K562 (cell line): ENCODE measurements at regions not wholly inside any gene's neighbourhood (a gene's known extent, or its start where the extent isn't known, plus 50 kb on each side); places are given as distances from the start of the nearest gene placed in this dataset.

ENCODE experiments used
- ATAC-seq: fragments of 200-7000 bp; cut with Tn5 transposase; 3 replicates; pipeline ENCODE4 v1.9.1; 2020; ENCODE audit warnings: moderate library complexity
- BruUV-seq: library from RNA; stranded (reverse); fragments of 400-500 nt; replicated peaks from 2 replicates; lab custom pipeline; 2021; lab: Mats Ljungman, UMichigan
- CTCF ChIA-PET: fragments of 300-600 bp; formaldehyde crosslinking; extraction: SDS; loops from one replicate; lab custom pipeline; 2021; ENCODE audit warnings: low intra/inter-chr PET ratio; lab: Yijun Ruan, JAX
- POLR2A ChIA-PET: fragments of 300-600, 350-650 bp; sonication (Branson Sonifier 250); formaldehyde crosslinking; extraction: SDS; loops from one replicate; lab custom pipeline; 2021; ENCODE audit warnings: antibody characterized with exemption, inconsistent platforms; lab: Yijun Ruan, JAX
- DNase-seq, 4 experiments: peaks; one replicate each; pipeline versions ENCODE4 v3.0.0 to v3.0.0-alpha.2; 2011 to 2018; ENCODE audit warnings: low spot score in 3 of 4, mixed read lengths in 3 of 4; ENCODE audit errors: extremely low read depth in 1 of 4
- FAIRE-seq: peaks from 2 replicates; lab custom pipeline; 2011; peaks lifted over from hg19 to GRCh38; lab: Jason Lieb, UNC
- H2AFZ ChIP-seq: 2 replicates; pipeline ENCODE4 v1.6.0; 2011; ENCODE audit warnings: low read depth, low read length, control low read depth, inconsistent platforms
- H3K27ac ChIP-seq: fragments of 200-600 bp; 3 replicates; pipeline ENCODE4 v1.8.0; 2011; ENCODE audit warnings: low read depth, mild to moderate bottlenecking, control low read depth, inconsistent platforms, low read length, moderate library complexity, mixed read lengths; ENCODE audit errors: extremely low read depth
- H3K27me3 ChIP-seq, 2 experiments: fragments of 300-600 bp in 1 of 2; 2 replicates in 1 of 2; 3 replicates in 1 of 2; pipeline versions ENCODE4 v1.6.0 to v1.8.0; 2011; ENCODE audit warnings: inconsistent platforms in 2 of 2, low read length in 2 of 2, mild to moderate bottlenecking in 1 of 2, mixed read lengths in 1 of 2, moderate library complexity in 1 of 2; ENCODE audit not compliant: control insufficient read depth in 2 of 2, insufficient read depth in 2 of 2
- H3K36me3 ChIP-seq: fragments of 300-600 bp; 3 replicates; pipeline ENCODE4 v1.8.0; 2011; ENCODE audit warnings: mild to moderate bottlenecking, low read length, inconsistent platforms; ENCODE audit not compliant: control insufficient read depth, insufficient read depth
- H3K4me1 ChIP-seq, 2 experiments: fragments of 200-600 bp in 1 of 2; replicated peaks in 1 of 2; 2 replicates in 1 of 2; 3 replicates in 1 of 2; pipeline versions ENCODE4 v1.5.1 to v1.8.0; 2011; ENCODE audit warnings: inconsistent platforms in 2 of 2, low read length in 2 of 2, mild to moderate bottlenecking in 1 of 2, mixed read lengths in 1 of 2, moderate library complexity in 1 of 2; ENCODE audit not compliant: control insufficient read depth in 2 of 2, insufficient read depth in 2 of 2
- H3K4me2 ChIP-seq: 2 replicates; pipeline ENCODE4 v1.6.1; 2011; ENCODE audit warnings: low read length, control low read depth, inconsistent platforms, mixed read lengths; ENCODE audit not compliant: insufficient read depth
- H3K4me3 ChIP-seq: fragments of 200-600 bp; sonication (generic), shearing (Covaris generic); 2 replicates; pipeline ENCODE4 v1.5.1; 2016; ENCODE audit warnings: control low read depth, inconsistent platforms
- H3K79me2 ChIP-seq: fragments of 200-600 bp; 3 replicates; pipeline ENCODE4 v1.8.0; 2011; ENCODE audit warnings: low read length, inconsistent platforms; ENCODE audit not compliant: control insufficient read depth, insufficient read depth
- H3K9ac ChIP-seq, 2 experiments: 2 replicates each; pipeline versions ENCODE4 v1.6.0 to v1.6.1; 2011; ENCODE audit warnings: low read depth in 2 of 2, low read length in 2 of 2, control low read depth in 1 of 2, inconsistent platforms in 1 of 2, mild to moderate bottlenecking in 1 of 2, mixed read lengths in 1 of 2; ENCODE audit not compliant: insufficient read depth in 1 of 2
- H3K9me1 ChIP-seq: one replicate; pipeline ENCODE4 v1.6.0; 2011; ENCODE audit warnings: inconsistent platforms, mild to moderate bottlenecking, low read length, moderate library complexity; ENCODE audit not compliant: control insufficient read depth, insufficient read depth
- H3K9me3 ChIP-seq: replicated peaks from 2 replicates; pipeline ENCODE4 v1.5.1; 2011; ENCODE audit warnings: low read depth, low read length, inconsistent platforms; ENCODE audit not compliant: control insufficient read depth, insufficient read depth
- H4K20me1 ChIP-seq: replicated peaks from 2 replicates; pipeline ENCODE4 v1.6.1; 2011; ENCODE audit warnings: low read length, inconsistent platforms, mixed read lengths; ENCODE audit not compliant: control insufficient read depth, insufficient read depth
- CTBP1 ChIP-seq: fragments of 450-650 bp; IDR thresholded peaks from 2 replicates; pipeline ENCODE4 v1.6.1; 2016; ENCODE audit warnings: borderline replicate concordance
- HOXB6 ChIP-seq: fragments of 250-450 bp; sonication (Bioruptor Pico); IDR thresholded peaks from 2 replicates; pipeline ENCODE4 v1.5.1; 2022; ENCODE audit warnings: mild to moderate bottlenecking, borderline replicate concordance
- MECOM ChIP-seq: fragments of 250-450 bp; sonication (Bioruptor Pico); IDR thresholded peaks from 2 replicates; pipeline ENCODE4 v1.8.0; 2022; ENCODE audit warnings: inconsistent platforms
- MYBL2 ChIP-seq, 2 experiments: fragments of 450-650 bp in 1 of 2; sonication (generic) in 1 of 2; formaldehyde crosslinking in 1 of 2; IDR thresholded peaks; 2 replicates each; pipeline versions ENCODE4 v1.6.1 to v1.8.1; 2017 to 2022; ENCODE audit warnings: borderline replicate concordance in 1 of 2, inconsistent platforms in 1 of 2, low read depth in 1 of 2, mild to moderate bottlenecking in 1 of 2, missing genetic modification reagents in 1 of 2, moderate library complexity in 1 of 2
- RFX5 ChIP-seq: IDR thresholded peaks from 2 replicates; pipeline ENCODE4 v1.6.1; 2011; ENCODE audit warnings: low read depth, mild to moderate bottlenecking, improper control_type of control experiment, low read length
- SAP30 ChIP-seq: fragments of 200-600 bp; sonication (generic); IDR thresholded peaks from 2 replicates; pipeline ENCODE4 v1.6.1; 2012; ENCODE audit warnings: borderline replicate concordance, low read depth, mild to moderate bottlenecking, moderate library complexity, low read length, control low read depth, inconsistent platforms; ENCODE audit not compliant: insufficient read depth, poor library complexity, severe bottlenecking
- SMAD4 ChIP-seq: fragments of 250-450 bp; sonication (Bioruptor Pico); conservative IDR thresholded peaks from 2 replicates; pipeline ENCODE4 v1.8.0; 2021; ENCODE audit warnings: inconsistent platforms, mild to moderate bottlenecking, moderate library complexity
- SP1 ChIP-seq: sonication (generic); formaldehyde crosslinking; IDR thresholded peaks from 2 replicates; pipeline ENCODE4 v1.8.1; 2022; ENCODE audit warnings: mild to moderate bottlenecking, missing genetic modification reagents
- USF1 ChIP-seq: sonication (generic); formaldehyde crosslinking; IDR thresholded peaks from 2 replicates; pipeline ENCODE4 v1.9.0; 2022; ENCODE audit warnings: mild to moderate bottlenecking, missing genetic modification reagents
- ZEB2 ChIP-seq: fragments of 450-650 bp; IDR thresholded peaks from 2 replicates; pipeline ENCODE4 v1.6.1; 2016
- WGBS: fragments of 100-300 bp; shearing (Covaris generic); methylation state at CpG from one replicate; pipeline ENCODE4 v1.1.6; 2016; ENCODE audit warnings: low coverage, mixed read lengths; ENCODE audit not compliant: insufficient coverage; ENCODE audit errors: missing lambda C conversion rate; 5-methylcytosine and 5-hydroxymethylcytosine counted together
- in situ Hi-C: fragments of 300-500 bp; cut with MboI; formaldehyde crosslinking; loops from 4 replicates; pipeline ENCODE4 v1.15.0; 2018; ENCODE audit warnings: inconsistent platforms, mixed read lengths
- intact Hi-C: fragments of 100-400 bp; cut with micrococcal nuclease; formaldehyde crosslinking; loops from 2 replicates; pipeline ENCODE4 v1.14.2; 2022

- H3K27me3 ChIP-seq, result no peaks in the 10 kb centered on the region
- no peak overlapping the region for H3K4me2 ChIP-seq
- no peak overlapping the region for H2AFZ ChIP-seq
- H3K9me1 ChIP-seq, result no peaks in the 10 kb centered on the region
- ChIA-PET CTCF (no interaction called here), POLR2A (interaction anchor here (0.8 kb wide), 1 partner anchor 20 kb away, joined by 3 read pairs; no protein-coding TSS in a partner anchor)
- no TSS peak for BruUV-seq
- in situ Hi-C loops (no loop called here), intact Hi-C loops (no loop called here)
- H3K27ac ChIP-seq, result no peak overlapping the region
- H3K36me3 ChIP-seq, result no peaks in the 10 kb centered on the region
- H3K79me2 ChIP-seq, result no peaks in the 10 kb centered on the region
- no peaks in the 10 kb centered on the region for H4K20me1 ChIP-seq
- no peak overlapping the region for H3K9ac ChIP-seq
- H3K4me1 ChIP-seq, result no peaks in the 10 kb centered on the region
- TF ChIP-seq SP1, result no peak
- TF ChIP-seq MYBL2 (IDR thresholded peaks at IDR 0.05; ENCODE audit: low read depth), result no peak
- TF ChIP-seq MYBL2 (CRISPR knock-in tag; IDR thresholded peaks at IDR 0.05; ENCODE audit: borderline replicate concordance), result no peak
- TF ChIP-seq RFX5, result no peak
- no peak for ATAC-seq
- no peaks in the 10 kb centered on the region for H3K9me3 ChIP-seq
- DNase-seq, result no peak
- no peak overlapping the region for H3K4me3 ChIP-seq
- WGBS, result 3% methylated on average over 4 of the region's 4 CpGs
- no peak for FAIRE-seq
Observed at GRCh38 chr2:16151651-16152050, 211.3 kb downstream of the MYCN start.

- intact Hi-C loops (no loop called here), in situ Hi-C loops (no loop called here)
- Histone ChIP-seq H3K27ac (no peak overlapping the region), H3K4me1 (no peaks in the 10 kb centered on the region), H3K9me3 (no peaks in the 10 kb centered on the region), H3K4me3 (no peak overlapping the region), H4K20me1 (no peaks in the 10 kb centered on the region), H3K4me2 (no peak overlapping the region), H3K27me3 (no peaks in the 10 kb centered on the region), H3K36me3 (no peaks in the 10 kb centered on the region), H3K79me2 (no peaks in the 10 kb centered on the region), H3K9me1 (no peaks in the 10 kb centered on the region), H2AFZ (no peak overlapping the region), H3K9ac (no peak overlapping the region)
- POLR2A ChIA-PET, result interaction anchor here (0.8 kb wide), 1 partner anchor 20 kb away, joined by 3 read pairs; no protein-coding TSS in a partner anchor
- WGBS, result 0% methylated on average over 3 of the region's 3 CpGs
- BruUV-seq, result no TSS peak
- ATAC-seq (no peak), DNase-seq (no peak)
- CTCF ChIA-PET, result no interaction called here
- TF ChIP-seq SAP30 (no peak), USF1 (CRISPR knock-in tag) (no peak), SMAD4 (CRISPR knock-in tag) (no peak), MECOM (CRISPR knock-in tag) (no peak), HOXB6 (CRISPR knock-in tag) (no peak), ZEB2 (no peak), CTBP1 (no peak)
- TF ChIP-seq, all 486 proteins: peak for 0
- no peak for FAIRE-seq
Observed at GRCh38 chr2:16151281-16151570, 210.9 kb downstream of the MYCN start.
